OCI-LY1 (cell line): ENCODE measurements at regions not wholly inside any gene's neighbourhood (a gene's known extent, or its start where the extent isn't known, plus 50 kb on each side); places are given as distances from the start of the nearest gene placed in this dataset.

Experiments used
- EZH2 ChIP-seq: fragments of 200-600 bp; sonication (generic), shearing (Covaris generic); IDR thresholded peaks from 2 replicates; pipeline ENCODE4 v1.8.0; 2017; ENCODE audit warnings: borderline replicate concordance, mixed run types, mild to moderate bottlenecking, antibody characterized with exemption, low read length, moderate library complexity, mixed read lengths
- TF ChIP-seq, protein P1 (sequence below): fragments of 200-600 bp; sonication (generic), shearing (Covaris generic); IDR thresholded peaks from 2 replicates; pipeline ENCODE4 v1.5.1; 2017; ENCODE audit warnings: mild to moderate bottlenecking, antibody characterized with exemption, low read length, moderate library complexity, mixed read lengths

DNA sequence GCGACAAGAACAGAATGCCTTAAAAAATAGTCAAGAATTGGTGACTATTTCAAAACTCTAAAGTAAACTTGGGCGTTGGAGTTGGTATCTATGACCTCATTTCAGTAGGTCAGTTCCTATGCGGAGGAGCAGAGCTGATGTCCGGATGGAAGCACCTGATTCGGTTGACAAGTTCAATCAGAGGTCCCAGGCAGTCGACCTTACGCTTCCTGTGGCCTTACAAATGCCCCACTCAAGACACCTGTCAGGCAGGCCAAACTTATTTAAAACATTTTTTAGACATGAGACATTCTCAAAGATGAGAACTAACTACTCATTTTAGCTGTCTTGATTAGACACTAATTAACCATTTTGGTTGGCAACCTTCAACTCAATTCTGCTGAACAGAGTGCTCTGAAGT, 137.7 kb upstream of the ADAMTS3 start:
- TF ChIP-seq, protein P1, sequence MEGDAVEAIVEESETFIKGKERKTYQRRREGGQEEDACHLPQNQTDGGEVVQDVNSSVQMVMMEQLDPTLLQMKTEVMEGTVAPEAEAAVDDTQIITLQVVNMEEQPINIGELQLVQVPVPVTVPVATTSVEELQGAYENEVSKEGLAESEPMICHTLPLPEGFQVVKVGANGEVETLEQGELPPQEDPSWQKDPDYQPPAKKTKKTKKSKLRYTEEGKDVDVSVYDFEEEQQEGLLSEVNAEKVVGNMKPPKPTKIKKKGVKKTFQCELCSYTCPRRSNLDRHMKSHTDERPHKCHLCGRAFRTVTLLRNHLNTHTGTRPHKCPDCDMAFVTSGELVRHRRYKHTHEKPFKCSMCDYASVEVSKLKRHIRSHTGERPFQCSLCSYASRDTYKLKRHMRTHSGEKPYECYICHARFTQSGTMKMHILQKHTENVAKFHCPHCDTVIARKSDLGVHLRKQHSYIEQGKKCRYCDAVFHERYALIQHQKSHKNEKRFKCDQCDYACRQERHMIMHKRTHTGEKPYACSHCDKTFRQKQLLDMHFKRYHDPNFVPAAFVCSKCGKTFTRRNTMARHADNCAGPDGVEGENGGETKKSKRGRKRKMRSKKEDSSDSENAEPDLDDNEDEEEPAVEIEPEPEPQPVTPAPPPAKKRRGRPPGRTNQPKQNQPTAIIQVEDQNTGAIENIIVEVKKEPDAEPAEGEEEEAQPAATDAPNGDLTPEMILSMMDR, result no peak
- TF ChIP-seq EZH2, result no peak
